Lung microvascular endothelial cell (primary cell): ENCODE measurements at regions not wholly inside any gene's neighbourhood (a gene's known extent, or its start where the extent isn't known, plus 50 kb on each side); places are given as distances from the start of the nearest gene placed in this dataset.
A peak's percentile ranks its signal among the peaks of the same experiment; 100 is the strongest.

ENCODE experiments used
- DNase-seq, 2 donors: peaks; one replicate each; pipeline versions ENCODE4 v3.0.0 to v3.0.0-alpha.2; 2010; ENCODE audit warnings: low read depth in 2 of 2

DNA sequence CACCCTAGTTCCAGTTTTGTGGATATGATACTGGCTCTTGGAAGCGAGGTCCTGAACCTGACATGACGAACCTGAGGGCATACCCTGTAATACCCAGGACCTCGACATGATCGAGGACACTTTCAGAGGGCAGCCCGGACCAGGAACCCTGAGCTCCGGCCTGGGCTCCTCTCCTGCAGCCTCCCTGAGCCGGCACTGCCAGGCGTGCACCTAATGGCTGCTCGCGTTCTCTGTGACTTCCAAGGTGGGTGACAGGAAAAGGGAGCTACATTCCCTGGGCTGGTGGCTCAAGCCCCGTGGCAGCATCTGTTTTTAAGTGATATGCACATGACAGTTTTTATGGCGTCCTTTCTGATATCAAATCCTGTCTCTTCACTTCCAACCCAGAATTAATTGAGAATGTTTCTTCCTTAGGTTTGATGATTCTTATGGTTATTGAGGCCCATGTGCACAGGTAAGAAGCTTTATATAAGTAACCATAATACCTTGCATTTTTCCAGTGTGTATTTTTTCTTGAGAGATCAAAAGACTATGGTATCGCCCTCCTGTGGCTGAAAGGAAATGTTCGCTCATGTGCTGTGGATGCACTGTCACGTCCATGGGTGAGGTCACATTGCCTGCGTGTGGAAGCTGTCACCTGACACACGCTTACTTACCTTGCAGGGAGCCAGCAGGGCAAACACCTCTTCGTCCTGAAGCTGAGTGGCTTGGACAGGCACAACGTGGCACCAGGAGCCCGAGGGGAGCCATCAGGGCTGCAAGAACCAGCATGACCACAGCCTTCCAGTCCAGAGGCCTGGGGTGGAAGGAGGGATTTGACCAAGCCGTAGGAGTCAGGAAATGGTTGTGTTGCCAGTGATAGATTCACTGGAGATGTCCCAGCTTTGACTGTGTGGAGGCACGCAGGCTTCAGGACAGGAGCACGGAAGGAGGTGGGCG, 367.4 kb upstream of the MYT1L start:
- peak in 1 of 2 donors; percentile 2 for DNase-seq

DNA sequence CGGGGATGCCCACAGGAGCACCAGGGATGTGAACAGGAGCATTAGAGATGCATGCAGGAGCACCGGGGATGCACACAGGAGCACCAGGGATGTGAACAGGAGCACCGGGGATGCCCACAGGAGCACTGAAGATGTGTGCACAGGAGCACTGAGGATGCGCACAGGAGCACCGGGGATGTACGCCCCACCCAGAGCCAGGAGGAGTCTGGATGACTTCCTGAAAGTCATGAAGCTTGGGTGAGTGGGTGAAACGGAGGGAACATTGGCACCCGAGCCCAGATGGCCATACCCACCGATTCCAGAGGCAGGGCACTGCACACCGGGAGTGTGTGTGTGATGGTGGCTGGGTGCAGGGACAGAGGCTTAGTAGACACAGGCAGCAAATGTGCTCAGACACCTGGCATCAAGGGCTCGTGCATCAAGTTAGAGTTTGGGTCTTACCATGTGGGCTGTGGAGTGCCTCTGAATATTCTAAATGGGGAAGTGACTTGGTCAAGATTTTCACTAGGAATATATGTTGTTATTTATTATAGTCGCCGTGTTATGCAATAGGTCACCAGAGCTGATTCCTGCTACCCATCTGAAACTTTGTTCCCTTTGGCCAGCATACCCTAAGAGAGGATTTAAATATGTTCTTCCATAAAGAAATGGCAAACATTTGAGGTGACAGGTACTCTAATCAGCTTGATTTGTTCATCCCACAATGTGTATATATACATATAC, 365.8 kb upstream of the MYT1L start:
- no peak for DNase-seq

DNA sequence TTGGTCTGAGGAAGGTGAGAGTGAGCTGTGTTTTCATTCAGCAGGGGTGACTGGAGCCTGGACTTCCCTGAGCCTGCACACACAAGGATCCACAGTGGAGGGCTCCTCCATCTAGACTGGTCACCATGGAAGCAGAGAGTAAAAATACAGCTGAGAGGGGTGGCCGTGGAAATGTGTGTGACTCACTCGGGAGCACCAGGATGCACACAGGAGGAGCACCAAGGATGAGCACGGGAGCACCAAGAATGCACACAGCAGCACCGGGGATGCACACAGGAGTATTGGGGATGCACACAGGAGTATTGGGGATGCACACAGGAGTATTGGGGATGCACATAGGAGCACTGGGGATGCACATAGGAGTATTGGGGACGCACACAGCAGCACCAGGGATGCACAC, 365.2 kb upstream of the MYT1L start:
- DNase-seq, result no peak

DNA sequence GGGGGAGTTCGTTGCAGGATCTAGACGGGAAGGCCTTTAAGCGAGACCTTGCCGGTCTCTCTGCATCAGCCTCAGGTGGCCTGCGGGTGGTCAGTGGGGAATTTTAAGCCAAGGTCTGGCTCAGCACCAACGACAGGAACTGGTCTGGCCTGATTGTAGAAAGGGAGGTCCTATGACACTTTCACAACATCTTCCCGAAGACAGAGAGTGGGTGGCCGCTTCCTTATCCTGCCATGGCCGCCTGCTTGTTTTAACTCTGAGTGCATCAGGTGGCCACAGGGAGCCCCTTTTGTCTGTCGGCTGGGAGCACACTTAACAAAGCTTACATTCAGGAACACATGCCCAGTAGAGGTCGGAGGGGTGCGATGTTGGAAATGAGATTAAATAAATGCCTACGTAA, 363.7 kb upstream of the MYT1L start:
- DNase-seq, result no peak

DNA sequence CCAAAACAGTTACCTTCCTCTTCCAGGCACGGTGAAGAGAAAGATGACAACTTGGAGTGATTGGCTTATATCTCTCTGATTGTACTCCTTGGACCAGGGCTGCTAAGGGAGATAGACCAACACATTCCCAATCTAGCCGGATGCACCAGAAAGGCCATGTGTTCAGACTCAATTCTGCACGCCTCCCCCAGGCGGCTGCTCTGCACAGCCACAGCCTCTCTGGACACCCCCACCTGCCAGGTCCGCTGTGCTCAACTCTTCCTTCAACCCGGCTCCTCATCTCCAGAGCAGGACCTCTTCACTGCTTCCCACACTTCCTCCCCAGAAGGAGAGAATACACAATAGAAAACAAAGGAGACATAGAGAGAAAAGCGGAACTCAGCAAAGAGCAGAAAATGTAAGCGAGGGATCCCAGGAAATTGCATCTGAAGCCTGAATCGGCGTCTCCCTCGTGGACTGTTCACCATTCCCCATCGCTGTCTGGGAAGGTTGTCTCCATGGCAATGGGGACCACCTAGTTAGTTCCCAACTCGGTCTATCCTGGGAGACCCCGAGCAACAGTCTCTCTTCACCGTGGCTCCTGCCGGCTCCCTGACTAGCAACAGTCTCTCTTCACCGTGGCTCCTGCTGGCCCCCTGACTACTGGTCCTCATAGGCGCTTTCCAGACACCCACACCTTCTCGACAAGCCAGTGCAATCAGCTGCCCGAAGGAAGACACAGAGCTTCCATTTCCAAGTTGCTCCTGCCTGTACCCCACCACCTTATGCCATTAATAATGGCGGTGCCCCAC, 361.7 kb upstream of the MYT1L start:
- DNase-seq, result no peak

DNA sequence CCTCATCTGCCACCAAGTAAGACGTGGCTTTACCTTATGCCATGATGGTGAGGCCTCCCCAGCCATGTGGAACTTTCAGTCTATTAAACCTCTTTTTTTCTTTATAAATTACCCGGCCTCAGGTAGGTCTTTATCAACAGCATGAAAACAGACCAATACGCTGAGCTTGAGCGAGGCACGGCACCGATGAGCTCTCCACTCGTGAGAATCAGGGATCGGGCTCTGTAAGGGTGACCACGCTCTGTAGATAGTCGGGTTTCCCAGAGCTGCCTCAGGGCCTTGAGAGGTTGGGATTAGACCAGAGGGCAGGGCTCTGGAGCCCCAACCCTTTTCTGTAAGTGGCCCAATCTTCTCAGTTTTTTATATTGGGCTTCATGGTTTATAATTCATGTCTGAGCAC, 360.3 kb upstream of the MYT1L start:
- DNase-seq, result no peak

DNA sequence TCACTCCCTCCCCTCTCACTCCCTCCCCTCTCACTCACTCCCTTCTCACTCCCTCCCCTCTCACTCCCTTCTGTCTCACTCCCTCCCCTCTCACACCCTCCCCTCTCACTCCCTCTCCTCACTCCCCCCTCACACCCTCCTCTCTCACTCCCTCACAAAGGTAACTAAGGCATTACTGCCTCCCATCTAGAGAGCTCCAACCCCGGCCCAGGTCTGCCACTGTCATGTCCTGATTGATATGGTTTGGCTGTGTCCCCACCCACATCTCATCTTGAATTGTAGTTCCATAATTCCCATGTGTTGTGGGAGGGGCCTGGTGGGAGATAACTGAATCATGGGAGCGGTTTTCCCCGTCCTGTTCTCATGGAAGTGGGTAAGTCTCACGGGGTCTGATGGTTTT, 359.9 kb upstream of the MYT1L start:
- no peak for DNase-seq

DNA sequence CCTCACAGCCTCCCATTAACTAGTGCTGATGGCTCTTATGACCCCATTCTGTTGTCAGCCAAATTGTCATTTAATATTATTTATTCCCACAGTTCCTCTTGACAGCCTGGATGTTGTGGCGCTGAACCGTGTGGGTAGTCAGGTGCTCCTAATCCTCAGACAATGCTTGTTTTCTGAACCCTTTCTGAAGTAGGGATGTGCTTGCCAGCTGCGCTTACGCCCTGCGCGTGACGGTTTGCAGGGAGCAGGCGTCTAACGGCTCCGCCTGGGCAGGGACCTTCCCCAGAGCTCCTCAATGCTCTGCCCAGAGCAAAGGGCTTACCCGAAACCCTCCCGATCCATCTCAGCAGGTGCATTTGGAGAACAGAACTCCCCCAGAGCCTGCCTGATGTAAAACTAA, 358.2 kb upstream of the MYT1L start:
- no peak for DNase-seq

DNA sequence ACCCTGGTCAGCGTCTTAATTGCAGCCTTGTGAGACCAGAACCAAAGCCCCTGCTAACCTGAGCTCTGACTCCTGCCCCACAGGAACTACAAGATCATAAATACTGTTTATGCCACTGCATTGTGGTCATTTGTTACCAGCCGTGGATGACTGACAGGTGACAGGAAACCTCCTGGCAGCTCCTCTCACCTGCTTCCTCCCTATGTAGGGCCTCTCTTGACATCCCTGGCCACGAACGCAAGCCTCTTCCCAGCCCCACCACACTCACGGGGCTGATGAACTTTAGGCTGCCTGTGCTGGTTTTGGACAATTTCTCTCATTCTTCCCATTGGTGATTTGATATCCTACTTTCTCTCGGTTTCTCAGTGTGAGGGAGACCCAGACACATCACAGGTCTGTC, 357.2 kb upstream of the MYT1L start:
- DNase-seq, result no peak

DNA sequence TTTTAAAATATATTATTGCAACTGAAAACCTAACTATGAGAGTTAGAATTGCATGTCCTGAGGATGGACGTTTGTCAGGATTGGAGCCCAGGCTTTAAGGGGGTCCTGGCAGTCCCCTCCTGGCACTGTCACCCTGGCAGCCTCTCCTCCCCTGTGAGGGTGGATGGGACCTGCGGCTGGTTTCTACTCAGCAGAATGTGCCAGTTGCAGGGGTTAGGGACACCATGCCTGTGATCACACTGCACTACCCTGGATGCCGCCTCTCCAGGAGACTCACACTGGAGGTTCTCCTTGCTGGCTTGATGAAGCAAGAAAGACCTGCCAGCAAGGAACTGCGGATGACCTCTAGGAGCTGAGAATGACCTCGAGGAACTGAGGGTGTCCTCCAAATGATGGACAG, 356.7 kb upstream of the MYT1L start:
- no peak for DNase-seq

DNA sequence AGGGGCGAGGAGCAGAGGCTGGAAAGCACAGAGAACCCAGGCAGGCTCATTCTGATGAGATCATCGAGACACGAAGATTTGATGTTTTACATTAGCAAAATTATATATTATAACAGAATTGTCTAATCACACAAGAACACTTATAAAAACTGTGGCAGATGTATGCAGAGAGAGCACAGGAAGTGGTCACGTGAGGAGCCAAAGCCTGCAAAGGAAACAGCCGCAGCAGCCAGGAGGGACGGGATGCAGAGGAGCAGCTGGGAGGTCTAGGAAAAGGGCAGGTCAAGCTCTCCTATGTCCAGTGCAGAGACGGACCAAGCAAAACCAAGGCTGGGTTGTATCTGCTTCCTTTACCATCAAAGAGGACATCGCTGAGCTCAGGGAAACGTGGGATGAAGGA, 355.1 kb upstream of the MYT1L start:
- no peak for DNase-seq

DNA sequence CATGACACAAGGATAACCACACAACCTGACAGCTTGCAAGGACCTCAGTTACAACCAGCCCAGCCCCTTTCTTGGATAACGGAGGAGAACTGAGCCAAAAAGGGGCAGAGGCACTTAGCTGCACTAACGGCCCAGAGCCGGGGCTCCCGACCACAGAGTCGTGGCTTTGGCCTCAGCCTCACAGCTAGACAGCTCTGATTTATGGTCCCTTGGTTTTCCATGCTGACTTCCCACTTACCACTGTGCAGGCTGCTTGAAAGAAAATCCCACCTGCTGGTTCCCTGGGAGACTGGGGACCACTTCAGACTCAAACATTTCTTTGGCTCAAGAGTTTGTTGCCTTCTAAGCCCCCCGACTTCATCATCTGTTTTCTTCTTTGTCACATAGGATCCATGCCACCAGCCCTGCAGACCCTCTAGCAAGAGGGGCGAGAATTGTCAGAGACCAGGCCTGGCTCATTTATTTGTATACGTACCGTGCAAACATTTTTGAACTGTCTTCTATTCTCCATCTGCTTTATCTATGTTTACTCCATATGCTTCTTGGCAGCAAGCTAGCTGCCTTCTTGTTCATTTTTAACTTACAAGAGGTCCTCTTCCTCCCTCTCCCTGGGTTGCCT, 352.6 kb upstream of the MYT1L start:
- DNase-seq, result no peak

DNA sequence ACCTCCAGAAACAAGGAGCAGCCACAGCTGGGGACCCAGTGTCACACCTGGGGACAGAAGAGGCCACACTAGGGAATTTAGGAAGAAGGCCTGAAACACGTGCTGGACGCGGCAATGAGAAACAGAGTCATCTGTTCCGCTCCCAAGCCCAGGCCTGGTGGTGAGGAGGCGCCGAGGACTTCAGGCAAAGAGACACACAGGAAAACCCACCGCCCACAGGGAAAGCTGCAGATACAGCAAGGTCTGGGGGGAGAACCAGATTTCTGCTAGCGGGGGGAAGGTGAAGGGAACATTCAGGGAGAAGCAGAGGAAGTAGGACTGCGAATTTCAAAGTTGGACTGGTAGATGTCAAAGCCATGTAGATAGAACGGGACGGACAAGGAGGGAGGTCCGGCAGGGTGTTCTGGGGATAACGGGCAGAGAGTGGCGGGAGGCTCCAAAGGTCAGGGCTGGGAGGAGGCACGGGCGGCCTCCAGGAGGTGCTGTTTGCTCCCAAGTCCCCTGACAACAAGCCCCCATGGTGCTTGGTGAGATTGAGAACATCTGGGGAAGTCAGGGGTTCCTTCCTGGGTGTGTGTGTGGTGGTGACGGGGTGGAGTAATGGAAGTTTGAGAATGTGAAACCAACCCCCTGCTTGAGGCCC, 351.7 kb upstream of the MYT1L start:
- no peak for DNase-seq

DNA sequence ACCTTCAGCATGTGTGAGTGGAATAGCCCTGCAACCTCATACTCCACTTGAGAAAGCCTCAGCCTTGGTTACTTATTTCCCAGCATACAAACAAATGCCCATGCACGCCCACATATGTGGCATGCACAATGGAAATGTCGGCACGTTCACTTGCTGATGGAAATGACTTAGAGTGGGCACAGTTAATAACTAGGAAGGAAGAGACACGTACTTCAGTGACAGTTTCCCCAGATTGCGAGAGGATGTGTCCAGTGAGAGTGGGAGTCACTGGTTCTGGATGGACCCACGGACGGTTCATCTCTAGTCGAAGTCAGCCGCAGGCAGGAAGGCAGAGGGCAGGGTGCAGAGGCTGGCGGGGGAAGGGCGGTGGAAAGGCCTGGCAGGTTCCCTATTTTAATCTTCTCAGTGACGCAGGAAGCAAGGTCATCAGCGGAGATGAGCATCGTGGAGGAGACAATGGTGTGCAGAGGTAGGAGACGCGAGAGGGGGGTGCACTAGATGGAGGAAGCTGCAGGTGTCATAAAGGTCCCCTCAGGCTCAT, 350.7 kb upstream of the MYT1L start:
- no peak for DNase-seq

DNA sequence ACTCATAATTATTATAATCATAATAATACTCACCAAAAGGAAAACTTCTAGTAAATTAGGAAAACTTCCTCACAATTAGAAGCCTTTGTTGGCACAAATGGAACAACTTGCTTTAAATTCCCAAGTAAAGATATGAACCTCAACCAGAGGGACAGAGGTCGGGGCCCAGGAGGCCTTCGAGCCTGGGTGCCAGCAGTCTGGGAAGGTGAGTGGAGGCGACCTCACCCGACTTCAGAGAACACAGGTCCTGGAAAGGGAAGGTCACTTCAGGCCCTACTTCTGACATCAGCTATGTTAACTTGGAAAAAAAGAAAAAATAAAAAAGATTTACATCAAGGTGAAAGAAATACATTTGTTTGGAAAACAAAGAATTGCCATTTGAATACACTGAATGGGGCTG, 350.0 kb upstream of the MYT1L start:
- DNase-seq, result no peak

DNA sequence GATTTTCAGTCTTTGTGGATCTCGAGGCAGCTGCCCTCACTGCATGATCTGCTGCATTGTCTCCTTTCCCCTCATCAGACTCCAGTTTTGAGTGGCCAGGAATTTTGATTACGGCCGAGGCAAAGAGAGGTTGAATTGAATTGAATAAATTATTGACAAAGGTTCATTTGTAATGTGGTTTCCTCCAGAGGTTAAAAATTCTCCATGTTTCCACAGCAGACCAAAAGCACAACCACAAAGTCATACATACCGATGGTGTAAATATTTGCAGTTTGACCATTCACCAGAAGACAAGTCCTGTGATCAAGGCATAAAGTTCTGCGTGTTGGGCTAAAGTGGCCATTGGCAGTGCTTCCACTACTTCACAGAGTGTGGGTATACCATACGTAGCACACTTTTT, 343.8 kb upstream of the MYT1L start:
- DNase-seq, result no peak

DNA sequence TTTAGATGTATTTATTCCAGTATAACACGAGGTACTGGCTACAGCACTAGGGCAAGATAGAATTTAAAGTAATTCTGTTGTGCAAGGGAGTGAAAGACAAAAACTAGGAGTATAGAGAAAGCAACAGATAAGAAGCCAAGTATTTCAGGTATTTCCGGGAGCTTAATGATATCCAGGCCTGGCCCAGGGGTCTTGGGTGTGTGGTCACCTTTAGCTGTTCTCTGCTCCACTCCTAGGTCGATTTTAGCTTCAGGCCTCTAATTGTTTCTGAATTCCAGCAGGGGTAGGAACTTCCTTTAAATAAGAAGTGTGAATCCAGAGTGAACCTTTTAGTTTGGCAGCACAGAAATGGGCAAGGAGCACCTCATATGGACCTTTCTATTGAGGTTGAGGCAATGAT, 342.3 kb upstream of the MYT1L start:
- no peak for DNase-seq

DNA sequence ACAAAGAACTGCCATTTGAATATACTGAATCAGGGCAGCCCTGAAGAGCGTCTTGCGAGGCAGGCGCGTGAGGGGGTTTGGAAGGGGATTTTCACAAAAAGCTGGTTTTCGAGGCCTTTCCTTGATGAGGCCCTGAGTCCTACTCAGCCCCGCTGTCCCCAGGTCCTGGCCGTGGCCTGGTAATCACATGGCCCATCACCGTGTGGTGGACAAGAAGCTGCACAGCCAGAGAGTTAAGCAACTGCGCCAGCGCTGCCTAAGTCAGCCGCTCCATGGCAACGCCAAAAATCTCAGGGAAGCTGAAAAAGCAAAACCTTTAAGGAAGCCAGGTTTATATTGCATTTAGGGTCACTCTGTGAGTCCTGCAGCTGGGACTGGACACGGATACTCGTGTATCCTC, 341.2 kb upstream of the MYT1L start:
- no peak for DNase-seq

DNA sequence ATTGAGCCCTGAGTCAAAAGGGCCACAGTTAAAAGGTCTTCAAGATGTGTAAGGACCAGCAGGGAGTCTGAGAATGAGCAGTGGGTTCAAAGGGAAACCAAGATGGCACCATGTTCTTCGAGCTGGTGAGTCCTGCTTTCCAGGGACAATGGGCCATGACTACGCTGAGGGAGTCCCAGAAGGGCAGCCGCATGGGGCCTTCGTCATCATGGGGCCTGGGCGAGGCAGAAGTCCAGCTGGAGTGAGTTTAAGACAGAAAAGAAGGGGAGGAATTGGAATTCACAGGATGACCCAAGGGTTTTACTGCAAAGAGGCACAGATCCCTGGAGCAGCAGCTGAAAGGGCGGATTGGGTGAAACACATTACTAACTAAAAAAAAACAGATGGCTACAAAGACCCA, 340.8 kb upstream of the MYT1L start:
- no peak for DNase-seq

DNA sequence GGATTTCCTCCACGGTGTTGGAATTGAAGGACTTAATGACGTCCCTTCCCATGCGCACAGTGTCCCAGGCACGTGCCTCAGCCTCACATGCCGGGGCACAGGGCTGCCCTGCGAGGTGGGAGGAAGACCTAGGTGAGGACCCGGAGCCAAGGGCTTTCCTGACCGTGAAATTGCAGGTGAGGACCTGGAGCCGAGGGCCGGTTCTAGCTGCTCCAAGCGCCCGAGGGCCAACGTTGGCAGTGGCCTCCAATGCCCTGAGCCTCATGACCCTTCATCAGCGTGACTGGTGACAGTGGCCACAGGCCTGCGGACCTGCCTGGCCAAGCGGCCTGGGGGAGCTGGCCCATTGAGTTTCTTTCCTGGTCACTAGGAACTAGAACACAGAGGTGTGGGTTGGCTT, 338.2 kb upstream of the MYT1L start:
- no peak for DNase-seq

DNA sequence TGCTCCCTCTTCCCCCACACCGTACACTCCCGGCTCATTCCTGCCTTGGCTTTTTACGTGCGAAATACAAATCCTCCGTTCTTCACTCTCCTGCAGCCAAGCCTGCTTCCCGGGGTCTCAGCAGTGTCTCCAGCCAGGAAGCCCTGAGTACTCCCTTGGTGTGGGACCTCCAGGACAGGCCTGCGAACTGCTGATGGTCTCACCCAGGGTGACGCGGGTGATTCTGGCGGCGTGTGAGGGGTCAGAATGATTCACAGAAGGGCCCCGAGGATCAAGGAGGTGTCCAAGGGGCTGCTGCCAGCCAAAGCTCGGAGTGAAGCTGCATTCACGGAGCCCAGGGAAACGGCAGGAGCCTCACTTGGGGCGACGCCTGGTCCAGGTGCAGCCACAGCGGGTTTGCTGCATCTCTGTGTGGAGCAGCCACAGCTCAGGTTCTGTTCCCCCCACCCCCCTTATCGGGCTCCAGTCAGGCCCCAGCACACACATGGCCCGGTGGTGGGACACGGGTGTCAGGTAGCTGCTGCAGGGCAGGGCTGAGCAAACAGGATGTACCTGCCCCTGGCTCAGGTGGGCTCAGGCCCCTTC, 337.7 kb upstream of the MYT1L start:
- no peak for DNase-seq
